Muscle layer of duodenum (tissue), 2 donors: ENCODE measurements at regions not wholly inside any gene's neighbourhood (a gene's known extent, or its start where the extent isn't known, plus 50 kb on each side); places are given as distances from the start of the nearest gene placed in this dataset.
"Not testable (repeated sequence)": the region's sequence is repeated elsewhere in the genome, so short reads cannot be mapped to it uniquely, and the experiment has no call there.

Experiments
- H3K27ac ChIP-seq: one replicate; pipeline ENCODE4 v1.7.0; 2013; ENCODE audit warnings: mild to moderate bottlenecking, low read length
- H3K27me3 ChIP-seq: one replicate; pipeline ENCODE4 v1.7.0; 2013; ENCODE audit warnings: low read depth, mild to moderate bottlenecking, control low read depth, low read length
- H3K36me3 ChIP-seq, 2 donors: one replicate each; pipeline ENCODE4 v1.7.0; 2013; ENCODE audit warnings: low read length in 2 of 2, control low read depth in 1 of 2, mild to moderate bottlenecking in 1 of 2; ENCODE audit not compliant: insufficient read depth in 2 of 2, control insufficient read depth in 1 of 2
- H3K4me1 ChIP-seq, 2 donors: one replicate each; pipeline ENCODE4 v1.7.0; 2013; ENCODE audit warnings: low read length in 2 of 2, mild to moderate bottlenecking in 2 of 2, control low read depth in 1 of 2, moderate library complexity in 1 of 2; ENCODE audit not compliant: insufficient read depth in 2 of 2, control insufficient read depth in 1 of 2
- H3K4me3 ChIP-seq, 2 donors: one replicate each; pipeline ENCODE4 v1.7.0; 2013; ENCODE audit warnings: low read length in 2 of 2, low read depth in 1 of 2, mild to moderate bottlenecking in 1 of 2
- H3K9me3 ChIP-seq, 2 donors: one replicate each; pipeline ENCODE4 v1.7.0; 2013; ENCODE audit warnings: low read length in 2 of 2, control low read depth in 1 of 2, mild to moderate bottlenecking in 1 of 2; ENCODE audit not compliant: control insufficient read depth in 1 of 2
- donor health status: healthy.

- Histone ChIP-seq H3K27ac (no peak overlapping the region), H3K27me3 (no peaks in the 10 kb centered on the region), H3K9me3 (no peaks in the 10 kb centered on the region), H3K36me3 (no peaks in the 10 kb centered on the region), H3K4me3 (no peak overlapping the region), H3K4me1 (no peaks in the 10 kb centered on the region)
Observed at GRCh38 chr13:78907006-78907405, 248.1 kb upstream of the OBI1 start.

GRCh38 chr13:78897200-78897599, 238.2 kb upstream of the OBI1 start:
- no peaks in the 10 kb centered on the region for H3K9me3 ChIP-seq
- no peaks in the 10 kb centered on the region for H3K4me1 ChIP-seq
- H3K27ac ChIP-seq: no peak overlapping the region
- no peaks in the 10 kb centered on the region for H3K36me3 ChIP-seq
- no peaks in the 10 kb centered on the region for H3K27me3 ChIP-seq
- H3K4me3 ChIP-seq: no peak overlapping the region

GRCh38 chr13:78884571-78884970, 225.6 kb upstream of the OBI1 start:
- H3K4me1 ChIP-seq: no peaks in the 10 kb centered on the region
- no peaks in the 10 kb centered on the region for H3K36me3 ChIP-seq
- H3K9me3 ChIP-seq: no peaks in the 10 kb centered on the region
- H3K27ac ChIP-seq: no peak overlapping the region
- H3K27me3 ChIP-seq: no peaks in the 10 kb centered on the region
- H3K4me3 ChIP-seq: no peak overlapping the region

- no peaks in the 10 kb centered on the region for H3K4me1 ChIP-seq
- no peaks in the 10 kb centered on the region for H3K36me3 ChIP-seq
- peaks cover 0 to 4% of the 10 kb centered on the region in 2 donors for H3K9me3 ChIP-seq
- no peak overlapping the region for H3K27ac ChIP-seq
- no peaks in the 10 kb centered on the region for H3K27me3 ChIP-seq
- H3K4me3 ChIP-seq: no peak overlapping the region
Observed at GRCh38 chr13:78881751-78882150, 222.8 kb upstream of the OBI1 start.

GRCh38 chr13:78881054-78881453, 222.1 kb upstream of the OBI1 start:
- no peaks in the 10 kb centered on the region for H3K27me3 ChIP-seq
- no peak overlapping the region for H3K27ac ChIP-seq
- no peak overlapping the region for H3K4me3 ChIP-seq
- H3K36me3 ChIP-seq: no peaks in the 10 kb centered on the region
- peaks cover 0 to 4% of the 10 kb centered on the region in 2 donors for H3K9me3 ChIP-seq
- no peaks in the 10 kb centered on the region for H3K4me1 ChIP-seq

- Histone ChIP-seq H3K36me3 (no peaks in the 10 kb centered on the region), H3K4me3 (no peak overlapping the region), H3K4me1 (no peaks in the 10 kb centered on the region), H3K27ac (no peak overlapping the region), H3K9me3 (peaks cover 0 to 4% of the 10 kb centered on the region in 2 donors), H3K27me3 (no peaks in the 10 kb centered on the region)
Observed at GRCh38 chr13:78876915-78877549, 218.1 kb upstream of the OBI1 start.

- no peaks in the 10 kb centered on the region for H3K4me1 ChIP-seq
- H3K9me3 ChIP-seq: peaks cover 0 to 4% of the 10 kb centered on the region in 2 donors
- H3K36me3 ChIP-seq: no peaks in the 10 kb centered on the region
- no peaks in the 10 kb centered on the region for H3K27me3 ChIP-seq
- H3K4me3 ChIP-seq: no peak overlapping the region
- H3K27ac ChIP-seq: no peak overlapping the region
Observed at GRCh38 chr13:78875792-78876580, 217.0 kb upstream of the OBI1 start.

- Histone ChIP-seq H3K36me3 (no peaks in the 10 kb centered on the region), H3K9me3 (no peaks in the 10 kb centered on the region), H3K4me1 (no peaks in the 10 kb centered on the region), H3K27me3 (no peaks in the 10 kb centered on the region), H3K27ac (no peak overlapping the region), H3K4me3 (no peak overlapping the region)
Observed at GRCh38 chr13:78868991-78869390, 210.0 kb upstream of the OBI1 start.

- Histone ChIP-seq H3K9me3 (no peaks in the 10 kb centered on the region), H3K27me3 (no peaks in the 10 kb centered on the region), H3K4me3 (no peak overlapping the region), H3K36me3 (no peaks in the 10 kb centered on the region), H3K4me1 (no peaks in the 10 kb centered on the region), H3K27ac (no peak overlapping the region)
Observed at GRCh38 chr13:78867655-78868054, 208.7 kb upstream of the OBI1 start.

- H3K4me1 ChIP-seq, H3K36me3 ChIP-seq, H3K27ac ChIP-seq, H3K4me3 ChIP-seq, H3K27me3 ChIP-seq, H3K9me3 ChIP-seq: not testable (repeated sequence)
Observed at GRCh38 chr13:78866076-78866475, 207.1 kb upstream of the OBI1 start.

GRCh38 chr13:78862446-78862845, 203.5 kb upstream of the OBI1 start:
- H3K27me3 ChIP-seq: no peaks in the 10 kb centered on the region
- H3K9me3 ChIP-seq: no peaks in the 10 kb centered on the region
- H3K4me1 ChIP-seq: no peaks in the 10 kb centered on the region
- no peak overlapping the region for H3K27ac ChIP-seq
- no peak overlapping the region for H3K4me3 ChIP-seq
- no peaks in the 10 kb centered on the region for H3K36me3 ChIP-seq

GRCh38 chr13:78852709-78853108, 193.8 kb upstream of the OBI1 start:
- Histone ChIP-seq H3K4me1 (no peaks in the 10 kb centered on the region), H3K27me3 (no peaks in the 10 kb centered on the region), H3K4me3 (no peak overlapping the region), H3K36me3 (no peaks in the 10 kb centered on the region), H3K27ac (no peak overlapping the region), H3K9me3 (peaks cover 0 to 12% of the 10 kb centered on the region in 2 donors)
